GM19328 (cell line): ENCODE measurements at regions not wholly inside any gene's neighbourhood (a gene's known extent, or its start where the extent isn't known, plus 50 kb on each side); places are given as distances from the start of the nearest gene placed in this dataset.

ENCODE experiments used
- ATAC-seq: cut with Tn5 transposase; IDR thresholded peaks from one replicate; pipeline ENCODE4 v1.9.1; 2021; ENCODE audit warnings: mild to moderate bottlenecking, moderate library complexity; ENCODE audit not compliant: unreplicated experiment

- ATAC-seq = no peak
These were observed 50.8 kb upstream of the SLC36A4 start for GRCh38 chr11:93248602-93249001.

- no peak for ATAC-seq
These were observed 51.8 kb upstream of the SLC36A4 start for GRCh38 chr11:93249459-93250220.

- ATAC-seq = no peak
These were observed 52.5 kb upstream of the SLC36A4 start for GRCh38 chr11:93250326-93250725.

GRCh38 chr11:93251922-93252321 lies 54.1 kb upstream of the SLC36A4 start:
- no peak for ATAC-seq

GRCh38 chr11:93253111-93253510 lies 55.3 kb upstream of the SLC36A4 start:
- no peak for ATAC-seq

DNA sequence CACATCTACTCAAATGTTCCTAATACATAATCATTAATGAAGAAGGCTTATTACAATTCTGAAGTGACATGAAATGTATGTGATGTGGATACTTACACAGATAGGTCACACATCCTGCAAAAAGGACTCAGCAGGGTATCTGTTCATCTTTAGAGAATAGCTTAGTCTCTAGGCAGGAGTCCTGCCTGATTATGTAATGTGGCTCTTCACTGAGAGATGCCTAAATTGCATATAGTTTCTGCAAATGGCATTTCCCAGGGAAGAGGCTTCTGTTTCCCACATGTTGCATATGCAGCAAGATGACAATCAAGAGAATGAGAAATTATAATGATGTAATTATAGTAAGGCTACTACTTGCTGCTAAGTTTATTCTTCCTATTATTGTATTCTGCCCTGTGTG lies 58.8 kb upstream of the SLC36A4 start:
- no peak for ATAC-seq

GRCh38 chr11:93267383-93267782 lies 63.2 kb upstream of the DEUP1 start:
- no peak for ATAC-seq

GRCh38 chr11:93268287-93269040 lies 62.1 kb upstream of the DEUP1 start:
- ATAC-seq = no peak

DNA sequence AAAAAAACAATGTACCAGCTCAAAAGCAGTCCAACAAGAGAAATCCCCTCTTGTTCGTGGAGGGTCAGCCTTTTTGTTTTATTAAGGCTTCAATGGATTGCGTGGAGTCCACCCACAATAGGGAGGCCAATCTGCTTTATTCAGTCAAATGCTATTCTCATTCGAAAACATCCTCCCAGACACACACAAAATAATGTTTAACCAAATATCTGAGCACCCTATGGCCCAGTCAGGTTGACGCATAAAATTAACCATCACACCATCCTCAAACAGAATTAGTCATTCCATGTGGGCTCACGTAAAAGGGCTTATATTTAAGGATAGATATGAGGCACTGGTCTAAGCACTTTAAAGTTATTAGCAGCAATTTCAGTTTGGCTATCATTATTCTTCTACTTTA lies 58.9 kb upstream of the DEUP1 start:
- no peak for ATAC-seq

DNA sequence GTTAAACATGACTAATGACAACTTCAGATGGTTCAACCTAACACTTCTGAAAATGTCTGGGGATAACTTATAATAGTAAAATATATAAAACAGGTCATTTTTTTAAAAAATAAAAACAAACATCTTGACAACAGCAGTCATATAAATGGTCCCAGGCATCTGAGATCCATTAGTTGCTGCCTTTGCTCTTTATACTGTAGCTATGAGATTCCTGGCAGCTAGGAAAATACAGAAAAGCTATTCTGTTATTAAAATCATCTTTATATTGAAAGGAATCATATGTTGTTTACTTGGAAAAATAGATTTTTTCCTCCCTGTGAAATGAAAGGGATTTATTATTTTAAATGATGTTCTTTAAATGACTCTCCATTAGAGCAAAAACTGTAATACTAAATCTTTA lies 55.7 kb upstream of the DEUP1 start:
- ATAC-seq = no peak

DNA sequence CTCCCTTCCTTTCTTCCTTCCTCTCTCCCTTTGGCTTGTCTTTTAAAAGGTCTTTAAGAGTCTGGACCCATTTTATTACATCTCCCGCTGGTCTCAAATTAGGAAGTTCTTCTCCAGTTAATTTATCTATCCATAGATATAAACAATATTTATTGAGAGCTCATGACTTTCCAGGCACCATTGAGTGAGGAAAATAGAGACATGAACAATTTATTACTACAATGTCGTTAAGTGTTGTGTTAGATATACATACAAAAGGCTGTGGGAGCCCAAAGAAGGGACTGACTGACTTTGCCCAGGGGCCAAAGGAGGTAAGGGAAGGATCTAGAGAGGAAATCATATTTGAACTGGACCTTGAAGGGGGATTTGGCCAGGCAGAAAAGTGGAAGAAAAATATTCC lies 51.6 kb upstream of the DEUP1 start:
- ATAC-seq = no peak

DNA sequence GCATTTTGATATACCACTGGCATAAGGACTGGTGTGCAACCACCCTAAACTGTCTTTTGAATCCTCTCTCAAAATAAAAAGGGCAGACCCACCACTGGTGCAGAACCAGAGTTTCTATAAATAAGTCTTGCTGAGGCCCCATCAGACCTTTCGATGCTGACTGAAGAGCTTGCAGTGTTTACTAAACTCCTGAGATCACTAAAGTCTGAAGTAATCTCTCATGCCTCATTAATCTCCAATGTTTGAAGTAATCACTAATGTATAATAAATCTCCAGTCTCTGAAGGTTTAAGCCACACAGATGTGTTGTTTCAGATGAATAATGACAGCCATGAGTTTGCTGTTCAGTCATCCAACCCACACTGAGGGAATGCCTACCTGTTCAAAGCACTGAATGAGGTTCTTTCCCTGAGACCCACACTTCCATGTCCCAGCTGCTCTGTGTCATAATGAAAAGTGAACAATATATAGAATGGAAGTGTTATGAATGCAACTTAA lies 50.6 kb upstream of the DEUP1 start:
- peak; percentile 53 for ATAC-seq
